ENCODE measurements at regions not wholly inside any gene's neighbourhood (a gene's known extent, or its start where the extent isn't known, plus 50 kb on each side); places are given as distances from the start of the nearest gene placed in this dataset.

DNA sequence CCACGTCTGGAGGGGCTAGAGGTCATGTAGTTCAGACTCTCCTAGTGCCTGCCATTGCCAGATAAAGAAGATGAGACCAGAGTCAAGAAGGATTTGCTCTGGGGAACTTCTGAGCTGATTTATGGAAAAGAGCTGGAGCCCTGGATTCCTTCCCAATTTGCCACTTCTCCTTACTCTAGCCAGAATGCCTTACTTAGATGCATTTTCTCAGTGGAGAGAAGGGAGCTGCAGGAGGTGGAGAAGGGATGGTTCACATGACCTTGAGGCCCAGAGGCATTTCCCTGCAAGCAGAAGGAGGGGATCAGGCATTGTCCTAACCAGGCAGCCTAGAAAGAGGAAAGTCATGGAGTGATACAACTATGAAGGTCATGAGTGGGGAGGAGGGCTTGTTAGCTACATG, 122.2 kb downstream of the UNC5CL start:
- DNase-seq (ENCODE audit: low spot score) (no peak), ATAC-seq (no peak), FAIRE-seq (no peak)
- H4K20me1 ChIP-seq (ENCODE audit: insufficient read depth, low read length) = no peaks in the 10 kb centered on the region
- no peaks in the 10 kb centered on the region for H3K36me3 ChIP-seq (replicated peaks in 1 of 2; ENCODE audit: control insufficient read depth in 1 of 2, insufficient read depth in 2 of 2, low read length in 2 of 2)
- intact Hi-C loops (cut with micrococcal nuclease; ENCODE audit: unreplicated experiment) = no loop called here
- no peak overlapping the region for H2AFZ ChIP-seq (ENCODE audit: low read length)
- H3K9me3 ChIP-seq (ENCODE audit: low read length) = no peaks in the 10 kb centered on the region
- no peaks in the 10 kb centered on the region for H3K79me2 ChIP-seq (ENCODE audit: insufficient read depth, low read length)
- no CpG with 5 or more reads among the region's 1 CpG for WGBS (ENCODE audit: low lambda C conversion rate)
- H3K4me3 ChIP-seq (replicated peaks in 1 of 3; ENCODE audit: insufficient read depth in 1 of 3, low read depth in 2 of 3, low read length in 3 of 3) = no peak overlapping the region
- in situ Hi-C loops (cut with HindIII; ENCODE audit: extremely low pct_ligation_motif_present, low pct_unique_long_range_greater_than_20kb) = no loop called here
- ChIA-PET CTCF (ENCODE audit: low intra/inter-chr PET ratio, low total read pairs) (no interaction called here), POLR2A (no interaction called here)
- peaks cover 31% of the 10 kb centered on the region for H3K4me1 ChIP-seq (ENCODE audit: insufficient read depth, low read length)
- no peaks in the 10 kb centered on the region; a peak in 2 of 5 replicates for H3K27me3 ChIP-seq (ENCODE audit: control insufficient read depth in 1 of 2, insufficient read depth in 2 of 2, low read length in 2 of 2)
- H3K9ac ChIP-seq (ENCODE audit: insufficient read depth, low read depth, low read length) = no peak overlapping the region
- no peak overlapping the region for H3K4me2 ChIP-seq (ENCODE audit: low read depth, low read length)
- BruUV-seq (replicated peaks) = no TSS peak
- H3K27ac ChIP-seq (ENCODE audit: extremely low read length, insufficient read depth, low read length) = no peak overlapping the region
- TF ChIP-seq BRCA1 (CRISPR knock-in tag; IDR thresholded peaks at IDR 0.05) = no peak
- TF ChIP-seq ZNF724P (CRISPR knock-in tag; IDR thresholded peaks at IDR 0.05; ENCODE audit: borderline replicate concordance) = no peak
- no peak for TF ChIP-seq MATR3 (CRISPR knock-in tag; IDR thresholded peaks at IDR 0.05)
- TF ChIP-seq KLF6 (CRISPR knock-in tag; IDR thresholded peaks at IDR 0.05) = no peak
- TF ChIP-seq NR2F1 (CRISPR knock-in tag; IDR thresholded peaks at IDR 0.05) = no peak
- TF ChIP-seq, protein P1, sequence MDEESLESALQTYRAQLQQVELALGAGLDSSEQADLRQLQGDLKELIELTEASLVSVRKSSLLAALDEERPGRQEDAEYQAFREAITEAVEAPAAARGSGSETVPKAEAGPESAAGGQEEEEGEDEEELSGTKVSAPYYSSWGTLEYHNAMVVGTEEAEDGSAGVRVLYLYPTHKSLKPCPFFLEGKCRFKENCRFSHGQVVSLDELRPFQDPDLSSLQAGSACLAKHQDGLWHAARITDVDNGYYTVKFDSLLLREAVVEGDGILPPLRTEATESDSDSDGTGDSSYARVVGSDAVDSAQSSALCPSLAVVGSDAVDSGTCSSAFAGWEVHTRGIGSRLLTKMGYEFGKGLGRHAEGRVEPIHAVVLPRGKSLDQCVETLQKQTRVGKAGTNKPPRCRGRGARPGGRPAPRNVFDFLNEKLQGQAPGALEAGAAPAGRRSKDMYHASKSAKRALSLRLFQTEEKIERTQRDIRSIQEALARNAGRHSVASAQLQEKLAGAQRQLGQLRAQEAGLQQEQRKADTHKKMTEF (CRISPR knock-in tag; IDR thresholded peaks at IDR 0.05) = no peak
- TF ChIP-seq, protein P2, sequence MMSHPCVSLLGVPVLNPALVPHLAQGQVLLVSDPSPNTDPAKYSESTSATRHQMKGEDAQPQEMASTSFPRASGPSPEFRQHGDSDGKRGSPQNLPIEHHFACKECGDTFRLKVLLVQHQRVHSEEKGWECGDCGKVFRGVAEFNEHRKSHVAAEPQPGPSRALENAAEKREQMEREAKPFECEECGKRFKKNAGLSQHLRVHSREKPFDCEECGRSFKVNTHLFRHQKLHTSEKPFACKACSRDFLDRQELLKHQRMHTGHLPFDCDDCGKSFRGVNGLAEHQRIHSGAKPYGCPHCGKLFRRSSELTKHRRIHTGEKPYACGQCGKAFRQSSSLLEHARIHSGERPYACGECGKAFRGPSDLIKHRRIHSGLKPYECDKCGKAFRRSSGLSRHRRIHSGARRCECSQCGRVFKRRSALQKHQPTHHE (CRISPR knock-in tag; IDR thresholded peaks at IDR 0.05; ENCODE audit: borderline replicate concordance) = no peak
- no peak for TF ChIP-seq ZNF350 (CRISPR knock-in tag; IDR thresholded peaks at IDR 0.05; ENCODE audit: borderline replicate concordance, low read depth)
- TF ChIP-seq, protein P3, sequence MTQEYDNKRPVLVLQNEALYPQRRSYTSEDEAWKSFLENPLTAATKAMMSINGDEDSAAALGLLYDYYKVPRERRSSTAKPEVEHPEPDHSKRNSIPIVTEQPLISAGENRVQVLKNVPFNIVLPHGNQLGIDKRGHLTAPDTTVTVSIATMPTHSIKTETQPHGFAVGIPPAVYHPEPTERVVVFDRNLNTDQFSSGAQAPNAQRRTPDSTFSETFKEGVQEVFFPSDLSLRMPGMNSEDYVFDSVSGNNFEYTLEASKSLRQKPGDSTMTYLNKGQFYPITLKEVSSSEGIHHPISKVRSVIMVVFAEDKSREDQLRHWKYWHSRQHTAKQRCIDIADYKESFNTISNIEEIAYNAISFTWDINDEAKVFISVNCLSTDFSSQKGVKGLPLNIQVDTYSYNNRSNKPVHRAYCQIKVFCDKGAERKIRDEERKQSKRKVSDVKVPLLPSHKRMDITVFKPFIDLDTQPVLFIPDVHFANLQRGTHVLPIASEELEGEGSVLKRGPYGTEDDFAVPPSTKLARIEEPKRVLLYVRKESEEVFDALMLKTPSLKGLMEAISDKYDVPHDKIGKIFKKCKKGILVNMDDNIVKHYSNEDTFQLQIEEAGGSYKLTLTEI (CRISPR knock-in tag; conservative IDR thresholded peaks at IDR 0.05) = no peak
- TF ChIP-seq ZBTB3 (CRISPR knock-in tag; IDR thresholded peaks at IDR 0.05; ENCODE audit: borderline replicate concordance, low read depth) = no peak
- no peak for TF ChIP-seq MTA3 (CRISPR knock-in tag; IDR thresholded peaks at IDR 0.05)
- TF ChIP-seq U2AF1 (optimal IDR thresholded peaks at IDR 0.05; ENCODE audit: low read depth, low read length) = no peak
- no peak for TF ChIP-seq ZNF564 (CRISPR knock-in tag; IDR thresholded peaks at IDR 0.05)
- no peak for TF ChIP-seq RBM39 (IDR thresholded peaks at IDR 0.05; ENCODE audit: low read depth, low read length, poor library complexity, severe bottlenecking)
- TF ChIP-seq PPARG (CRISPR knock-in tag; conservative IDR thresholded peaks at IDR 0.05) = no peak
- no peak for TF ChIP-seq ARID2 (CRISPR knock-in tag; IDR thresholded peaks at IDR 0.05; ENCODE audit: borderline replicate concordance)
